PC-9 (cell line): ENCODE measurements at regions not wholly inside any gene's neighbourhood (a gene's known extent, or its start where the extent isn't known, plus 50 kb on each side); places are given as distances from the start of the nearest gene placed in this dataset.
"Not testable (repeated sequence)": the region's sequence is repeated elsewhere in the genome, so short reads cannot be mapped to it uniquely, and the experiment has no call there.

Source experiments
- BruUV-seq: library from RNA; stranded (reverse); fragments of 400-500 nt; replicated peaks from 2 replicates; lab custom pipeline; 2021; lab: Mats Ljungman, UMichigan
- CTCF ChIA-PET: fragments of 300-600 bp; sonication (Branson Sonifier 250); formaldehyde crosslinking; loops from one replicate; lab custom pipeline; 2022; ENCODE audit warnings: antibody characterized with exemption; lab: Charles Lee
- POLR2A ChIA-PET: fragments of 300-600 bp; sonication (Branson Sonifier 250); formaldehyde crosslinking; loops from one replicate; lab custom pipeline; 2022; ENCODE audit warnings: antibody characterized with exemption; ENCODE audit not compliant: unreplicated experiment; lab: Charles Lee
- DNase-seq, 2 experiments: peaks; one replicate each; pipeline versions ENCODE4 v3.0.0 to v3.0.0-alpha.2; 2015 to 2022; ENCODE audit warnings: mixed read lengths in 1 of 2
- H2AFZ ChIP-seq: fragments of 200-600 bp; sonication (generic); 2 replicates; pipeline ENCODE4 v1.8.1; 2017; ENCODE audit warnings: antibody characterized with exemption
- H3F3A ChIP-seq: fragments of 200-600 bp; sonication (generic); 2 replicates; pipeline ENCODE4 v1.8.1; 2017; ENCODE audit warnings: antibody characterized with exemption, mild to moderate bottlenecking, low read depth; ENCODE audit not compliant: insufficient read depth
- H3K27ac ChIP-seq: fragments of 200-600 bp; sonication (generic); 2 replicates; pipeline ENCODE4 v1.6.1; 2016; ENCODE audit warnings: mixed run types
- H3K27me3 ChIP-seq: fragments of 200-600 bp; sonication (generic); 2 replicates; pipeline ENCODE4 v1.6.1; 2016; ENCODE audit warnings: low read depth, mixed run types; ENCODE audit not compliant: insufficient read depth
- H3K36me3 ChIP-seq: fragments of 200-600 bp; sonication (generic); 2 replicates; pipeline ENCODE4 v1.6.1; 2016; ENCODE audit warnings: low read depth, mixed run types
- H3K4me1 ChIP-seq: fragments of 200-600 bp; sonication (generic); replicated peaks from 2 replicates; pipeline ENCODE4 v1.6.1; 2016; ENCODE audit warnings: mixed run types; ENCODE audit not compliant: insufficient read depth
- H3K4me2 ChIP-seq: fragments of 200-600 bp; sonication (generic); 2 replicates; pipeline ENCODE4 v1.6.1; 2017; ENCODE audit warnings: mixed run types
- H3K4me3 ChIP-seq: fragments of 200-600 bp; sonication (generic); 2 replicates; pipeline ENCODE4 v1.6.1; 2016; ENCODE audit warnings: mixed run types
- H3K79me2 ChIP-seq: fragments of 200-600 bp; sonication (generic); 2 replicates; pipeline ENCODE4 v1.6.1; 2017; ENCODE audit warnings: low read depth, mixed run types
- H3K9me2 ChIP-seq: fragments of 200-600 bp; sonication (generic); 2 replicates; pipeline ENCODE4 v1.8.1; 2017; ENCODE audit warnings: mild to moderate bottlenecking; ENCODE audit not compliant: insufficient read depth
- H3K9me3 ChIP-seq: fragments of 200-600 bp; sonication (generic); 2 replicates; pipeline ENCODE4 v1.8.1; 2016; ENCODE audit warnings: low read depth; ENCODE audit not compliant: insufficient read depth
- H4K20me1 ChIP-seq: fragments of 200-600 bp; sonication (generic); 2 replicates; pipeline ENCODE4 v1.8.1; 2017; ENCODE audit not compliant: insufficient read depth
- CTCF ChIP-seq: fragments of 200-600 bp; sonication (generic); conservative IDR thresholded peaks from 2 replicates; pipeline ENCODE4 v1.6.1; 2017; ENCODE audit warnings: mixed run types, antibody characterized with exemption, mild to moderate bottlenecking, moderate library complexity
- EZH2 ChIP-seq: fragments of 200-600 bp; sonication (generic); IDR thresholded peaks from 2 replicates; pipeline ENCODE4 v1.8.0; 2017; ENCODE audit warnings: antibody characterized with exemption, low read depth
- intact Hi-C: fragments of 100-400 bp; cut with micrococcal nuclease; formaldehyde crosslinking; loops from one replicate; pipeline ENCODE4 v1.10.0; 2022; ENCODE audit not compliant: unreplicated experiment

DNA sequence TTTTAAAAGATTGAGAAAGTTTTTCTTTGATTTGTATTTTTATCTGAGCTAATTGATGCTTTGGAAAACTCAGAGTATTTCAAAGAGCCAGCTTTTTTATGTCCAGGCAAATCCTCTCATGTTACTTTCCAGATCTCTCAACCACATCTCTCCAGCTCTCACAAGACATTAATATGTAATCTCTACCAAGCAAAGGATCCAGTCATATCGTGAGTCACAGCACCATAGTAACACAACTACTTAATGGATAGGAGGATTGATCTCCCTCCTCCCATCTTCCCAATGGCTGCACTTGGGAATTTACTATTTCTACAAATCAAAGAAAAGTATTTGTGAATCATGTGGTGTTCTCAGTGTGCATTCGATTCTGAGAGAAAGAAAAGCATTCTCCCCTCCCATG is 63.3 kb downstream of the POU4F1 start:
- no TSS peak for BruUV-seq
- TF ChIP-seq CTCF (no peak), EZH2 (no peak)
- Histone ChIP-seq H3K4me2 (no peak overlapping the region), H3K4me3 (no peak overlapping the region), H3K9me3 (no peaks in the 10 kb centered on the region), H3K79me2 (no peaks in the 10 kb centered on the region), H3K27ac (no peak overlapping the region), H3K4me1 (no peaks in the 10 kb centered on the region), H3F3A (no peaks in the 10 kb centered on the region), H2AFZ (no peak overlapping the region), H3K27me3 (no peaks in the 10 kb centered on the region), H3K9me2 (no peaks in the 10 kb centered on the region), H4K20me1 (no peaks in the 10 kb centered on the region; the same call in 1 of the 2 replicates), H3K36me3 (no peaks in the 10 kb centered on the region)
- DNase-seq = no peak
- ChIA-PET POLR2A (no interaction called here), CTCF (interaction anchor here (0.6 kb wide), 1 partner anchor 299 kb away, joined by 3 read pairs; no protein-coding TSS in a partner anchor)
- intact Hi-C loops = no loop called here

DNA sequence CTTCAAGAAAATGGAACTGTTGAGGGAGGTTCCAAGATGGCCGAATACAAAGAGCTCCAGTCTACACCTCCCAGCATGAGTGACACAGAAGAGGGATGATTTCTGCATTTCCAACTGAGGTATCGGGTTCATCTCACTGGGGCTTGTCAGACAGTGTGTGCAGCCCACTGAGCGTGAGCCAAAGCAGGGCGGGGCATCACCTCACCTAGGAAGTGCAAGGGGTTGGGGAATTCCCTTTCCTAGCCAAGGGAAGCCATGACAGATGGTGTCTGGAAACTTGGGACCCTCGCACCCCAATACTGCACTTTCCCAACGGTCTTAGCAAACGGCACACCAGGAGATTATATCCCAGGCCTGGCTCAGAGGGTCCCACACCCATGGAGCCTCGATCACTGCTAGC is 77.3 kb downstream of the POU4F1 start:
- H3K27me3 ChIP-seq = not testable (repeated sequence)

GRCh38 chr13:78524936-78525335 is 78.4 kb downstream of the POU4F1 start:
- H3K79me2 ChIP-seq = no peaks in the 10 kb centered on the region
- no peaks in the 10 kb centered on the region for H3K4me1 ChIP-seq
- intact Hi-C loops = no loop called here
- ChIA-PET CTCF (no interaction called here), POLR2A (no interaction called here)
- no peak overlapping the region for H3K4me3 ChIP-seq
- no peak overlapping the region for H3K27ac ChIP-seq
- no peaks in the 10 kb centered on the region for H4K20me1 ChIP-seq
- TF ChIP-seq CTCF = no peak
- TF ChIP-seq EZH2 = no peak
- H3K4me2 ChIP-seq = no peak overlapping the region
- H2AFZ ChIP-seq = no peak overlapping the region
- no peaks in the 10 kb centered on the region for H3K9me3 ChIP-seq
- no peaks in the 10 kb centered on the region for H3K36me3 ChIP-seq
- no peak for DNase-seq
- no TSS peak for BruUV-seq
- no peaks in the 10 kb centered on the region for H3F3A ChIP-seq
- no peaks in the 10 kb centered on the region for H3K27me3 ChIP-seq
- no peaks in the 10 kb centered on the region for H3K9me2 ChIP-seq

More for the DNA sequence above, 77.3 kb downstream of the POU4F1 start:
- H3K9me2 ChIP-seq, H4K20me1 ChIP-seq, H3K79me2 ChIP-seq, H3K36me3 ChIP-seq, CTCF ChIA-PET, POLR2A ChIA-PET, H3K4me2 ChIP-seq, H2AFZ ChIP-seq, H3K27ac ChIP-seq, H3K4me1 ChIP-seq, H3K4me3 ChIP-seq, H3F3A ChIP-seq, H3K9me3 ChIP-seq, BruUV-seq, intact Hi-C loops, DNase-seq: not testable (repeated sequence)

GRCh38 chr13:78521091-78521490 is 82.3 kb downstream of the POU4F1 start:
- no peaks in the 10 kb centered on the region for H3K9me2 ChIP-seq
- TF ChIP-seq CTCF = no peak
- no peak for TF ChIP-seq EZH2
- H3K4me1 ChIP-seq = no peaks in the 10 kb centered on the region
- H3K4me3 ChIP-seq = no peak overlapping the region
- no peaks in the 10 kb centered on the region for H3K36me3 ChIP-seq
- no peaks in the 10 kb centered on the region for H3K9me3 ChIP-seq
- DNase-seq = no peak
- no peaks in the 10 kb centered on the region for H3K27me3 ChIP-seq
- no peaks in the 10 kb centered on the region for H3F3A ChIP-seq
- H4K20me1 ChIP-seq = no peaks in the 10 kb centered on the region
- CTCF ChIA-PET = no interaction called here
- no TSS peak for BruUV-seq
- intact Hi-C loops = no loop called here
- no peak overlapping the region for H2AFZ ChIP-seq
- no peak overlapping the region for H3K4me2 ChIP-seq
- no peaks in the 10 kb centered on the region for H3K79me2 ChIP-seq
- POLR2A ChIA-PET = no interaction called here
- H3K27ac ChIP-seq = no peak overlapping the region
